ENCODE measurements at regions not wholly inside any gene's neighbourhood (a gene's known extent, or its start where the extent isn't known, plus 50 kb on each side); places are given as distances from the start of the nearest gene placed in this dataset.
"Not testable (repeated sequence)": the region's sequence is repeated elsewhere in the genome, so short reads cannot be mapped to it uniquely, and the experiment has no call there.

- H2AFZ ChIP-seq (ENCODE audit: low read depth, low read length); ATAC-seq (ENCODE audit: insufficient read depth, low read depth); H3K4me2 ChIP-seq (ENCODE audit: insufficient read depth, low read length); H3K4me3 ChIP-seq (ENCODE audit: low read depth in 1 of 2, low read length in 2 of 2); DNase-seq; H3K4me1 ChIP-seq (ENCODE audit: insufficient read depth, low read length); H3K79me2 ChIP-seq (ENCODE audit: insufficient read depth, low read length); H3K9ac ChIP-seq (ENCODE audit: low read depth, low read length); H3K27me3 ChIP-seq (ENCODE audit: insufficient read depth, low read length, poor library complexity); H4K20me1 ChIP-seq (ENCODE audit: insufficient read depth, low read length); H3K36me3 ChIP-seq (ENCODE audit: insufficient read depth, low read length); H3K9me3 ChIP-seq (ENCODE audit: insufficient read depth, low read length, severe bottlenecking): not testable (repeated sequence)
- H3K27ac ChIP-seq (ENCODE audit: low read length) = 0 out of 2 replicates have a peak overlapping the region, but pooled peaks have one; percentile 16
These were observed 82.5 kb downstream of the POTEH start for GRCh38 chr22:15772337-15772736.

- ATAC-seq (ENCODE audit: insufficient read depth, low read depth); H3K9me3 ChIP-seq (ENCODE audit: insufficient read depth, low read length, severe bottlenecking): not testable (repeated sequence)
These were observed 85.3 kb downstream of the POTEH start for GRCh38 chr22:15775118-15775517.

GRCh38 chr22:15775670-15776669, 86.1 kb downstream of the POTEH start:
- not testable (repeated sequence) for H4K20me1 ChIP-seq (ENCODE audit: insufficient read depth, low read length); H3K36me3 ChIP-seq (ENCODE audit: insufficient read depth, low read length); DNase-seq; H2AFZ ChIP-seq (ENCODE audit: low read depth, low read length); H3K9ac ChIP-seq (ENCODE audit: low read depth, low read length); H3K27me3 ChIP-seq (ENCODE audit: insufficient read depth, low read length, poor library complexity); H3K4me2 ChIP-seq (ENCODE audit: insufficient read depth, low read length); H3K4me3 ChIP-seq (ENCODE audit: low read depth in 1 of 2, low read length in 2 of 2); H3K9me3 ChIP-seq (ENCODE audit: insufficient read depth, low read length, severe bottlenecking); H3K27ac ChIP-seq (ENCODE audit: low read length); H3K79me2 ChIP-seq (ENCODE audit: insufficient read depth, low read length); H3K4me1 ChIP-seq (ENCODE audit: insufficient read depth, low read length)
- peak; percentile 93 for ATAC-seq (ENCODE audit: insufficient read depth, low read depth)

More at GRCh38 chr22:15775118-15775517, 85.3 kb downstream of the POTEH start:
- not testable (repeated sequence) for H3K36me3 ChIP-seq (ENCODE audit: insufficient read depth, low read length); H4K20me1 ChIP-seq (ENCODE audit: insufficient read depth, low read length); H2AFZ ChIP-seq (ENCODE audit: low read depth, low read length); H3K4me2 ChIP-seq (ENCODE audit: insufficient read depth, low read length); DNase-seq; H3K27ac ChIP-seq (ENCODE audit: low read length); H3K4me1 ChIP-seq (ENCODE audit: insufficient read depth, low read length); H3K9ac ChIP-seq (ENCODE audit: low read depth, low read length); H3K4me3 ChIP-seq (ENCODE audit: low read depth in 1 of 2, low read length in 2 of 2); H3K27me3 ChIP-seq (ENCODE audit: insufficient read depth, low read length, poor library complexity); H3K79me2 ChIP-seq (ENCODE audit: insufficient read depth, low read length)

DNA sequence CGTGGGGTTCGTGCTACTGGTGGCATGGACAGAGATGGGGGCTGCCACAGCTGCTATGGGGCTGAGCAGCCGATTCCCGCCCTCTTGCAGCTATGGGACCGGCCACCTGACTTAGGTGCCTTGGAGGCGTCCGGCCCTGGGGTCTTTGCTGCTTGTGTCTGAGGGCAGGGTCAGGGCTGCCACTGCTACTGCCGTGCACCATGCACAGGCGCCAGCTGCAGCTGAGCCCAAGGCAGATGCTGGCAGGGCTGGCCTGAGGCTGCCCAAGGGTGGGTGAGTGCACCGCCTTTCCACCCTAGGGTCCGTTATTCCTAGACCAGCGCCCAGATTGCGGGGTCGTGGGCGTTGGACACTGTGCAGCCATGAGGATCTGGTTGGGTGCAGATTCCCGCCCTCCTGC, 86.9 kb downstream of the POTEH start:
- not testable (repeated sequence) for ATAC-seq (ENCODE audit: insufficient read depth, low read depth); H3K4me3 ChIP-seq (ENCODE audit: low read depth in 1 of 2, low read length in 2 of 2); H3K4me2 ChIP-seq (ENCODE audit: insufficient read depth, low read length)

DNA sequence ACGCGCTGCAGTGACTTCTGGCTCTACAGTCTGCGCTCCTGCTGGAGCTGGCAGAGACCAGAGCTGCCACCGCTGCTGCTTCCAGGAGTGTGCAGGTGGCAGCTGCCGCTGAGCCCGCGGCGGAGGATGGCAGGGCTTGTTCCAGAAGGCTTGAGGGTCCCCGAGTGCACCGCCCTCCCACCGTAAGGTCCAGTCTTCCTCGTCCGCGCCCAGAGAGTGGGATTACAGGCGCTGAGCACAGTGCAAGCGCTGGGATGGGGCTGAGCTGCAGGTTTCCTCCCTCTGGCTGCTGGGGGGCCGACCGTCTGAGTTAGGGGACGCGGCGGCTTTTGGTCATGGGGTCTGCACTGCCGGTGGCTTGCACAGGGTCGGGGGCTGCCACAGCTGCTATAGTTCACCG, 87.3 kb downstream of the POTEH start:
- not testable (repeated sequence) for H3K4me2 ChIP-seq (ENCODE audit: insufficient read depth, low read length); ATAC-seq (ENCODE audit: insufficient read depth, low read depth)

More for the DNA sequence above, 86.9 kb downstream of the POTEH start:
- DNase-seq; H3K4me1 ChIP-seq (ENCODE audit: insufficient read depth, low read length); H3K36me3 ChIP-seq (ENCODE audit: insufficient read depth, low read length); H3K9me3 ChIP-seq (ENCODE audit: insufficient read depth, low read length, severe bottlenecking); H3K27ac ChIP-seq (ENCODE audit: low read length); H4K20me1 ChIP-seq (ENCODE audit: insufficient read depth, low read length); H3K9ac ChIP-seq (ENCODE audit: low read depth, low read length); H2AFZ ChIP-seq (ENCODE audit: low read depth, low read length); H3K27me3 ChIP-seq (ENCODE audit: insufficient read depth, low read length, poor library complexity); H3K79me2 ChIP-seq (ENCODE audit: insufficient read depth, low read length): not testable (repeated sequence)

DNA sequence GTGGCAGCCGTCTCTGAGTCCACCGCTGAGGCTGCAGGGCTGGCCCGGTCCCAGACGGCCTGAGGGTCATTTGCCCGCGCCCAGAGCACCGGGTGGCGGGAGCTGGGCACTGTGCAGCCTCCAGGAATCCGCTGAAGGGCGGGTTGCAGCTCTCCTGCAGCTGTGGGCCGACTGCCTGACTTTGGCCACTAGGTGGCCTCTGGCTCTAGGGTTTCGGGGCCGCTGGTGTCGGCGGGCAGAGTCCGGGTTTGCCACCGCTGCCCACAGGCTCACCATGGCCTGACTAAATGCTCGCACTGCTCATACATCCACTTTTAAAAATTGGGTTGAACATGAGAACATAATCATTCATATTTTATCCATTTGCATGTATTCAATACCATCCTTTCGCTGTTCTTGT, 87.7 kb downstream of the POTEH start:
- H3K9ac ChIP-seq (ENCODE audit: low read depth, low read length); H2AFZ ChIP-seq (ENCODE audit: low read depth, low read length); H3K79me2 ChIP-seq (ENCODE audit: insufficient read depth, low read length); DNase-seq; H4K20me1 ChIP-seq (ENCODE audit: insufficient read depth, low read length); H3K9me3 ChIP-seq (ENCODE audit: insufficient read depth, low read length, severe bottlenecking); H3K4me2 ChIP-seq (ENCODE audit: insufficient read depth, low read length); H3K4me1 ChIP-seq (ENCODE audit: insufficient read depth, low read length); H3K36me3 ChIP-seq (ENCODE audit: insufficient read depth, low read length); H3K4me3 ChIP-seq (ENCODE audit: low read depth in 1 of 2, low read length in 2 of 2); H3K27me3 ChIP-seq (ENCODE audit: insufficient read depth, low read length, poor library complexity); H3K27ac ChIP-seq (ENCODE audit: low read length): not testable (repeated sequence)
- peak; percentile 49; the same call in 2 of the 3 replicates for ATAC-seq (ENCODE audit: insufficient read depth, low read depth)

More for the DNA sequence above, 87.3 kb downstream of the POTEH start:
- H3K27me3 ChIP-seq (ENCODE audit: insufficient read depth, low read length, poor library complexity); H3K79me2 ChIP-seq (ENCODE audit: insufficient read depth, low read length); H3K4me1 ChIP-seq (ENCODE audit: insufficient read depth, low read length); H3K27ac ChIP-seq (ENCODE audit: low read length); H3K4me3 ChIP-seq (ENCODE audit: low read depth in 1 of 2, low read length in 2 of 2); H2AFZ ChIP-seq (ENCODE audit: low read depth, low read length); H3K36me3 ChIP-seq (ENCODE audit: insufficient read depth, low read length); DNase-seq; H3K9ac ChIP-seq (ENCODE audit: low read depth, low read length); H3K9me3 ChIP-seq (ENCODE audit: insufficient read depth, low read length, severe bottlenecking); H4K20me1 ChIP-seq (ENCODE audit: insufficient read depth, low read length): not testable (repeated sequence)

- not testable (repeated sequence) for H3K4me2 ChIP-seq (ENCODE audit: insufficient read depth, low read length); H3K4me1 ChIP-seq (ENCODE audit: insufficient read depth, low read length); H4K20me1 ChIP-seq (ENCODE audit: insufficient read depth, low read length); H3K27me3 ChIP-seq (ENCODE audit: insufficient read depth, low read length, poor library complexity); DNase-seq; H3K36me3 ChIP-seq (ENCODE audit: insufficient read depth, low read length); ATAC-seq (ENCODE audit: insufficient read depth, low read depth); H3K9ac ChIP-seq (ENCODE audit: low read depth, low read length); H3K4me3 ChIP-seq (ENCODE audit: low read depth in 1 of 2, low read length in 2 of 2); H3K27ac ChIP-seq (ENCODE audit: low read length); H2AFZ ChIP-seq (ENCODE audit: low read depth, low read length); H3K9me3 ChIP-seq (ENCODE audit: insufficient read depth, low read length, severe bottlenecking); H3K79me2 ChIP-seq (ENCODE audit: insufficient read depth, low read length)
These were observed 88.5 kb downstream of the POTEH start for GRCh38 chr22:15778366-15778765.

GRCh38 chr22:15781652-15782051, 91.8 kb downstream of the POTEH start:
- H3K9me3 ChIP-seq (ENCODE audit: insufficient read depth, low read length, severe bottlenecking); H3K9ac ChIP-seq (ENCODE audit: low read depth, low read length); H4K20me1 ChIP-seq (ENCODE audit: insufficient read depth, low read length); H3K36me3 ChIP-seq (ENCODE audit: insufficient read depth, low read length); H3K4me3 ChIP-seq (ENCODE audit: low read depth in 1 of 2, low read length in 2 of 2); H3K27me3 ChIP-seq (ENCODE audit: insufficient read depth, low read length, poor library complexity); DNase-seq; H3K27ac ChIP-seq (ENCODE audit: low read length); ATAC-seq (ENCODE audit: insufficient read depth, low read depth); H3K4me2 ChIP-seq (ENCODE audit: insufficient read depth, low read length); H2AFZ ChIP-seq (ENCODE audit: low read depth, low read length); H3K4me1 ChIP-seq (ENCODE audit: insufficient read depth, low read length); H3K79me2 ChIP-seq (ENCODE audit: insufficient read depth, low read length): not testable (repeated sequence)

All from DND-41 (cell line).